Choroid plexus epithelial cell (primary cell): ENCODE measurements at regions not wholly inside any gene's neighbourhood (a gene's known extent, or its start where the extent isn't known, plus 50 kb on each side); places are given as distances from the start of the nearest gene placed in this dataset.

Experiments
- DNase-seq: peaks from one replicate; pipeline ENCODE4 v3.0.0-alpha.2; 2010; ENCODE audit warnings: low read depth
- H3K4me3 ChIP-seq: 2 replicates; pipeline ENCODE4 v1.5.1; 2011; ENCODE audit warnings: low read depth, mild to moderate bottlenecking, control low read depth, low read length, moderate library complexity
- TF ChIP-seq, protein P1 (sequence below): conservative IDR thresholded peaks from 2 replicates; pipeline ENCODE4 v1.5.1; 2011; ENCODE audit warnings: low read depth, mild to moderate bottlenecking, control low read depth, inconsistent platforms, low read length, moderate library complexity

DNA sequence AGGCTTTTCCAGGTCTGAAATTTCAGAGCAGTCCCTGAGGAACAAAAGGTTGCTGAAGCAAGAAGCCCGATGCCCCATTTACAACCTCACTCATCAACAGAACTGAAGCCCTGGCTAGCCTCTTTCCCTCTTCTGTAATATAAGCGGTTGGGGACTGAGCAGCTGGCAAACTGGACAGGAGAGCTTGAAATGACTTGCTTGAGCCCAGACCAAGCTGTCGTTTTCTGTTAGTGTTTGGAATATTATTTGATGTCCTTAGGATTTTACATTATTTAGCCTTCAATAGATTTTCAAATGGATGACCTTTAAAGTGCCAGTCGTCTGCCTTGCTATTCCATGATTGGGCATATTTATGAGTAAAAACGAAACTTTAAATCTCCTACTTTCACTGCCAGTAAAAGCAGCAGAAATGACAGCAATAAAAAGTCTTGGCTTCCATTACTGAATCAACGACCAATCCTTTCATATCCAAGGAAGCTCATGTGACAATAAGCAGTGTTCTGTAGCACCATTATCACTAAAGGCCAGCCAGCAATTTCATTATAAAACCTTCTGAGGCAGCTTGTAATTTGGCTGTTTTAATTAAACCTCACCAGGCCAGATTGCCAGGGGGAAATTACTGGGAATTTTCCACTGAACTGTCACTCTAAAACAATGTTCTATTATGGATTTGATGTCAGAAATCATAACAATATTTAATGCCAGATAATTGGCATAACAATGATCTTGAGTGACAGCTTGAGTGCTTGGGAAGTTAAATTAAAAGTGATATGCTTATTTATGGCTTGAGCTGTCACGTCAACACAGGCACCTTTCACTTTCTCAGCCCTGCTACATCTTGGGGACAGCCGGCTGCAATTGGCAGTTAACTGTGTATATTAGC, 85.9 kb downstream of the LSMEM1 start:
- no peak overlapping the region for H3K4me3 ChIP-seq
- no peak for DNase-seq
- TF ChIP-seq, protein P1, sequence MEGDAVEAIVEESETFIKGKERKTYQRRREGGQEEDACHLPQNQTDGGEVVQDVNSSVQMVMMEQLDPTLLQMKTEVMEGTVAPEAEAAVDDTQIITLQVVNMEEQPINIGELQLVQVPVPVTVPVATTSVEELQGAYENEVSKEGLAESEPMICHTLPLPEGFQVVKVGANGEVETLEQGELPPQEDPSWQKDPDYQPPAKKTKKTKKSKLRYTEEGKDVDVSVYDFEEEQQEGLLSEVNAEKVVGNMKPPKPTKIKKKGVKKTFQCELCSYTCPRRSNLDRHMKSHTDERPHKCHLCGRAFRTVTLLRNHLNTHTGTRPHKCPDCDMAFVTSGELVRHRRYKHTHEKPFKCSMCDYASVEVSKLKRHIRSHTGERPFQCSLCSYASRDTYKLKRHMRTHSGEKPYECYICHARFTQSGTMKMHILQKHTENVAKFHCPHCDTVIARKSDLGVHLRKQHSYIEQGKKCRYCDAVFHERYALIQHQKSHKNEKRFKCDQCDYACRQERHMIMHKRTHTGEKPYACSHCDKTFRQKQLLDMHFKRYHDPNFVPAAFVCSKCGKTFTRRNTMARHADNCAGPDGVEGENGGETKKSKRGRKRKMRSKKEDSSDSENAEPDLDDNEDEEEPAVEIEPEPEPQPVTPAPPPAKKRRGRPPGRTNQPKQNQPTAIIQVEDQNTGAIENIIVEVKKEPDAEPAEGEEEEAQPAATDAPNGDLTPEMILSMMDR, result no peak

DNA sequence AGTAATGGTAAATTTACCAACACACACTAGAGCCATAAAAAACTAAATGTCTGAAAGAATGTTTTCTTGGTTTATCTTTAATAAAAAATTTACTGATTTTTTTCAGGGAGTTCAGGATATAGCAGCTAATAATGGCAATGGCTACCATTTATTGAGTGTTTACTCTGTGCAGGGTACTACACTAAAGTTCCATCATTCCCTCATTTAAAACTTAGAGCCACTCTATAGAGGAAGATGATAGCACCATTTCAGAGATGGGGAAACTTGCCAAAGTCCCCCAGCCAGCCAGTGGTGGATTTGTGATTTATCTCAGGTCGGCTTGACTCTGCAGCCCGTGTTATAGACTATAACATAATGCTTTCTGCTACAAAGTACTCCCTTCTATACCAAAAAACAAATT, 86.6 kb downstream of the LSMEM1 start:
- no peak for DNase-seq
- H3K4me3 ChIP-seq, result no peak overlapping the region
- TF ChIP-seq, protein P1, result no peak

DNA sequence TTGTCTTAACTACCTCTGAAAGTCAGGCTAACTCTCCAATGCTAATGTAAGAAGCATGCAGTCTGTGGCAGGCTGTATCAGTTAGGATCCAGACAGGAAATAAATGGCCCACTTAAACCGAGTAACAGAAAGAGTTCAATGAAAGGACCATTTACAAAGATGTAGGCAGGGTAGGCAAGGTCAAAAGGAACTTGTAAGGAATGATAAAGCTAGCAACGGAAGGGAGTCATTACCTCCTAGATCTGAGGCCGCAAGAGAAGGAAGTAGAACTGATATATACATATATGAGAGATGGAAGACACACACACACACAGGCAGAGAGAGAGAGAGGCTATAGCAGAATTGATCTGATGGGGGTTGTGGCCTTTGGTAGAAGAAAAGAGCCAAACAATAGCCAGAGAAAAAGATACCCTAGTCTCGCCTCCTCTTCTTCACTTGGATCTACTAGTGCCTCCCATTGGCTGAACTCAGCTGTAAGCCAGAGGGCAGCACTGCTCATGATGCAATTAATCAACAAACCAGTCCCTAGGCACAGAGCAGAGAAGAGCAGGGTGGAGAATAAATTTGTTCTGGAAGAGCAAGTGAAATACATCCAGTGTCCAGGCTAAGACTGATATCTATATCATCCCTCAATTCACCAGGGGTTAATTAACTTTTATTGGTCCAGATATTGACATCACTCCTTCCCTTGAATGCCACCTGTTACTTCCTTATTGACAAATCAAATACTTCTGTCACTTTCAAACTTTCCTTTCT, 91.2 kb downstream of the LSMEM1 start:
- peak; percentile 13 for DNase-seq
- no peak overlapping the region for H3K4me3 ChIP-seq
- TF ChIP-seq, protein P1, result peak; percentile 33

DNA sequence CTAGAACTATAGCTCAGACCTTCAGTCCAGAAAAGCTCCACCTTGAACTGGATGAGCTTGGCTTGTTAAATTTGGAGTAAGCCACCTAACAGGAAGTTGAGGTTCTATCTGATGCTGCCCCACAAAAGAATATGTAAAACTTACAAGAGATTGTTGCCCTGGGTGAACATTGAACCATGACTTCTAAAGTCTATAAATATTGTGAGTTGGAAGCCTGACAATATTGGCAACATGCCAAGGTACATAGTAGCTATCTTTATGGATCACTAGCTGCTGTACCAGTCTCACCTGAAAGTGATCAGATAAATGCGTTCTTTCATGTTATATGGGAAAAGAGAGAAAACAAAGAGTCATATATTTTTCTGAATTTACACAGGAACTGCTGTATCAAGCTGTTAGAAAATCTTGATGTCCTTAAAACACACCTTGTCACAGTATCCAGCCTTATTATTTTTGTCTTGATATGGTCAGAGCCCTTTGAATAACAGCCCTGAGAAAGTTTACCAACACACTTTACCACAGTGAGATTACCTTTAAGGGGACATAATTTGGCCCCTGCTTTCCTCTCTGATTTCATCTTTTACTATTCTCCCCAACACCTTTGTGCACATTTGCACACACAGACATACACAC, 92.0 kb downstream of the LSMEM1 start:
- H3K4me3 ChIP-seq, result no peak overlapping the region
- DNase-seq, result no peak

DNA sequence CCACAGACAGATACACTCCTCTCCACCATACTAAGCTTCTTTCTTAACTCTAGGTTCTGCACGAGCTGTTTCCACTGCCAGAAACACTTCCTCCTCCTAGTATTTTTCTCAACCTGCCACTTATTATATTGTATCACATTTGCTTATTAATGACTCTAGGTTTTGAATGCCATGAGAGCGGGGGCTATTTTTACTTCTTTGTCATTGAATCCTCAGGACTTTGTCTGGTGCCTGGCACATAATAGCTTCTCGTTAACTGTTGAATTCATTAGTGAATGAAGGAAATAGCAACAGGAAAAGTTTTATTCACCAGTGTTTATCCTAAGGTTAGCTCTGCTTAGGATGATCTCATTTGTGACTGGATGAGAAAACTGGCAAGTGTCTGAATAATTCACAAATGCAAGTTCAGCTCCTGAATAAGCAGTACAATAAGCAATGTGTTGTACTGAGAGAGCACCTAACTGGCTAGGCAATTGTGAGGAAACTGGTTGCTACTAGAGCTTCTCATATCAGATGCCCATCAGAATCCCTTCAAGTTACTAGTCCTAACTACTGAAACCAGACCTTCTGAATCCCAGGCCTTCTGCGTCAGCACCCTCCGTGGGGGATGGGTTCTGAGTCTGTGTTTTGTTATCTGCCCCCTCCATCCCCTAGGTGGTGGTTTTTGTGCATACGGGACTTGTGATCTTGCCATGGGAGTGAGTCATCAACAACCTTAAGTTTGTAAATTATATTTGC, 92.7 kb downstream of the LSMEM1 start:
- DNase-seq, result peak; percentile 13
- TF ChIP-seq, protein P1, result no peak
- no peak overlapping the region for H3K4me3 ChIP-seq

More for the DNA sequence above, 92.0 kb downstream of the LSMEM1 start:
- TF ChIP-seq, protein P1, result no peak

DNA sequence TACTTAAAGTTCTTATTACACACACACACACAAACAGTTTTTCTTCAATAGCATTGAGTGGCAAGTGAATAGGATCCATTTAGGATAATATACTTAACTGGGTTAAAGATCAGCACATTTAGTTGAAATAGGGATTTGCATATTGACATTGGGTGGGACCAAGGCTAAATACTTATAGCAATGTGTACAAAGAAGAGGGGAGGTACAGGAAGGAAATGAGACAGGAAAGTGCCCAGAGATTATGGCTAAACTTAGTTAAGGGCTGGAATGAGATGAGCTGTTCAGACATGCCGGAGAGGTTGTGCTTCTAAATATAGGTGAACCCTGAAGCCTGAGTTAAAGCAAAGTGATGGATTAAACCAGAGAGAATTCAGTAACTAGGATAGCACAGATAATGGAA, 95.1 kb downstream of the LSMEM1 start:
- DNase-seq, result no peak
- TF ChIP-seq, protein P1, result no peak
- no peak overlapping the region for H3K4me3 ChIP-seq
